ENCODE measurements at regions not wholly inside any gene's neighbourhood (a gene's known extent, or its start where the extent isn't known, plus 50 kb on each side); places are given as distances from the start of the nearest gene placed in this dataset.

- DNase-seq (ENCODE audit: low spot score), result no peak
Observed at GRCh38 chrX:55326985-55327384, 62.3 kb upstream of the PAGE3 start.

GRCh38 chrX:55335296-55335695 lies 70.6 kb upstream of the PAGE3 start:
- no peak for DNase-seq (ENCODE audit: low spot score)

GRCh38 chrX:55336176-55336575 lies 71.5 kb upstream of the PAGE3 start:
- DNase-seq (ENCODE audit: low spot score), result no peak

GRCh38 chrX:55340896-55341433 lies 76.2 kb upstream of the PAGE3 start:
- no peak for DNase-seq (ENCODE audit: low spot score)

GRCh38 chrX:55342533-55343501 lies 78.1 kb upstream of the PAGE3 start:
- DNase-seq (ENCODE audit: low spot score), result peak; percentile 53

GRCh38 chrX:55356609-55357008 lies 91.9 kb upstream of the PAGE3 start:
- no peak for DNase-seq (ENCODE audit: low spot score)

- peak; percentile 0 for DNase-seq (ENCODE audit: low spot score)
Observed at GRCh38 chrX:55357236-55357635, 92.5 kb upstream of the PAGE3 start.

GRCh38 chrX:55379396-55379795 lies 72.5 kb upstream of the MAGEH1 start:
- DNase-seq (ENCODE audit: low spot score), result no peak

- DNase-seq (ENCODE audit: low spot score), result no peak
Observed at GRCh38 chrX:55389376-55389775, 62.6 kb upstream of the MAGEH1 start.

- peak; percentile 0 for DNase-seq (ENCODE audit: low spot score)
Observed at GRCh38 chrX:55396836-55397235, 55.1 kb upstream of the MAGEH1 start.

All from CD4-positive, alpha-beta T cell treated with Interleukin-15 for 4 hours (primary cell).